Stimulated activated naive CD8-positive, alpha-beta T cell treated with anti-CD3 and anti-CD28 coated beads, Interleukin-15, Interleukin-2, amounts not matched to agents 100 U/mL and 50 U/mL, for 24 hours (primary cell): ENCODE measurements at regions not wholly inside any gene's neighbourhood (a gene's known extent, or its start where the extent isn't known, plus 50 kb on each side); places are given as distances from the start of the nearest gene placed in this dataset.
"Not testable (repeated sequence)": the region's sequence is repeated elsewhere in the genome, so short reads cannot be mapped to it uniquely, and the experiment has no call there.

Experiments used
- ATAC-seq: fragments of 150-1000 bp; cut with Tn5 transposase; one replicate; pipeline ENCODE4 v1.10.0; 2021
- DNase-seq: peaks from one replicate; pipeline ENCODE4 v3.0.0; 2021

- DNase-seq, ATAC-seq: not testable (repeated sequence)
Observed at GRCh38 chr15:24488164-24488907, 187.2 kb upstream of the NPAP1 start.

GRCh38 chr15:24505216-24505615, 170.4 kb upstream of the NPAP1 start:
- not testable (repeated sequence) for DNase-seq, ATAC-seq

- not testable (repeated sequence) for DNase-seq, ATAC-seq
Observed at GRCh38 chr15:24509714-24510113, 165.9 kb upstream of the NPAP1 start.

GRCh38 chr15:24511598-24511997, 164.0 kb upstream of the NPAP1 start:
- ATAC-seq, DNase-seq: not testable (repeated sequence)

- DNase-seq, ATAC-seq: not testable (repeated sequence)
Observed at GRCh38 chr15:24518772-24519171, 156.8 kb upstream of the NPAP1 start.

GRCh38 chr15:24531235-24531634, 144.3 kb upstream of the NPAP1 start:
- DNase-seq, ATAC-seq: not testable (repeated sequence)

- DNase-seq, ATAC-seq: not testable (repeated sequence)
Observed at GRCh38 chr15:24534032-24534431, 141.5 kb upstream of the NPAP1 start.

- ATAC-seq, DNase-seq: not testable (repeated sequence)
Observed at GRCh38 chr15:24557281-24557680, 118.3 kb upstream of the NPAP1 start.

- DNase-seq (no peak), ATAC-seq (no peak)
Observed at GRCh38 chr15:24607636-24608035, 67.9 kb upstream of the NPAP1 start.

- ATAC-seq (no peak), DNase-seq (no peak)
Observed at GRCh38 chr15:24617646-24618045, 57.9 kb upstream of the NPAP1 start.

GRCh38 chr15:24621630-24622215, 53.9 kb upstream of the NPAP1 start:
- DNase-seq (no peak), ATAC-seq (no peak)
